ENCODE measurements at regions not wholly inside any gene's neighbourhood (a gene's known extent, or its start where the extent isn't known, plus 50 kb on each side); places are given as distances from the start of the nearest gene placed in this dataset.

DNA sequence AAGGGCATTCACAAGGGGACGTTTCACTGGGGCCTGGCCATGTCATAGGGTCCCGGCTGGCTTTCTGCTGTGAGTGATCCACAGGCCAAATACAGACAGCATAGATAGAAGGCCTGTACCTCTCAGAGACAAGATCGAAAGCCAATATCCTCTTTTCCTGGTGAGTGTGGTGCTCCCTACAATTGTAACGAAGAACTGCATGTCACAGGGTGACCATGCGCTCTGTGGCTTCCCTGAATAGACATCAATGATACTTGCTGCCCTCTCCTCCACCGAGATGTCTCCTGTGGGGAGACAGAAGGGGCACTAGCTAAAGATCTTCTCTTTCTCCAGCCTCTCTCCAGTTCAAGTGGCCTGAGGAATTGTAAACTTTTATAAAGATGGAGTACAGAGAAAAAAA, 226.1 kb upstream of the POU2AF2 start:
- DNase-seq = no peak

DNA sequence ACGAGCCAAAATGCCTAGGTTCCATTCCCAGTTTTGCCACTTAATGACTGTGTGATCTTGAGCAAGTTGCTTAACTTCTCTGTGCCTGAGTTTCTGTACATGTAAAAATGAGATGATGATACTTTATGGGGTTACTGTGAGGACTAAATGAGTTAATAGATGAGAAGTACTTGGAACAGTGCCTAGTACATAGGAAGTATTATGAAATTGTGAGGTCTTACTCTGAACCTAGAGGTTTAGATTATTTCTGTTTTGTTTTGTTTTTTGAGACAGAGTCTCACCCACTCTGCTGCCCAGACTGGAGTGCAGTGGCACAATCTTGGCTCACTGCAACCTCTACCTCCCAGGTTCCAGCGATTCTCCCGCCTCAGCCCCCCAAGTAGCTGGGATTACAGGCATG, 227.0 kb upstream of the POU2AF2 start:
- DNase-seq = no peak

DNA sequence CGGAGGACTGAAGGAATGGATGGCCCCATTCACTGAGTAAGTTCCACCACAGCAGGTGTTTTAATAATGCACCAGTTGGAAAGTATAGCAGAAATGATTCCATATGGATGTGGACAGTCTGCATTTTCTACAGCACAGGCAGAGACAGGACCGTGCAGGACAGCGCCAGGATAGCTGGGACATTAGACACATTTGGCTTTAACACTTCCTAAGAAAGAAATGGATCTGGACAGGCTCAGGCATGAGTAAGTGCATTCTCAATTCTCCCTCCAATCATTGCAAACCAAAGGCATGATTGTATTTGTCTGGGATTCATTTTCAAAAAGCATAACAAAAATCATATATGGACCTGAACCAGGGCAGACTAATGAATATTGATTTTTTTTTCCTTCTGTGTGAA, 233.0 kb upstream of the POU2AF2 start:
- no peak for DNase-seq

DNA sequence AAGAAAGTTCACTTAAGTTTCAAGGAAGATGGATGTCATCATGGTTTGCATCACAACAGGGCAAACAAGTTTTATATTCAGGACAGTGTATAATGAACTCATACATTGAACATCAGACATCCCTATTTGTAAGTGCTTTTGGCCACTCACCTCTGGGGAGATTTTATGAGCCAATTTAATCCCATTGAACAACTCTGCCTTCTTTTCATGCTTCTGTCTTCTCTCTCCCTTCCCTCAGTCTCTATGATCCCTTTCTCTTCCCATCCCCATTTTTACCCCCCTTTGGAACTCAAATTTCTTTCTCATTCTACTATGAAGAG, 234.3 kb upstream of the POU2AF2 start:
- DNase-seq = no peak

DNA sequence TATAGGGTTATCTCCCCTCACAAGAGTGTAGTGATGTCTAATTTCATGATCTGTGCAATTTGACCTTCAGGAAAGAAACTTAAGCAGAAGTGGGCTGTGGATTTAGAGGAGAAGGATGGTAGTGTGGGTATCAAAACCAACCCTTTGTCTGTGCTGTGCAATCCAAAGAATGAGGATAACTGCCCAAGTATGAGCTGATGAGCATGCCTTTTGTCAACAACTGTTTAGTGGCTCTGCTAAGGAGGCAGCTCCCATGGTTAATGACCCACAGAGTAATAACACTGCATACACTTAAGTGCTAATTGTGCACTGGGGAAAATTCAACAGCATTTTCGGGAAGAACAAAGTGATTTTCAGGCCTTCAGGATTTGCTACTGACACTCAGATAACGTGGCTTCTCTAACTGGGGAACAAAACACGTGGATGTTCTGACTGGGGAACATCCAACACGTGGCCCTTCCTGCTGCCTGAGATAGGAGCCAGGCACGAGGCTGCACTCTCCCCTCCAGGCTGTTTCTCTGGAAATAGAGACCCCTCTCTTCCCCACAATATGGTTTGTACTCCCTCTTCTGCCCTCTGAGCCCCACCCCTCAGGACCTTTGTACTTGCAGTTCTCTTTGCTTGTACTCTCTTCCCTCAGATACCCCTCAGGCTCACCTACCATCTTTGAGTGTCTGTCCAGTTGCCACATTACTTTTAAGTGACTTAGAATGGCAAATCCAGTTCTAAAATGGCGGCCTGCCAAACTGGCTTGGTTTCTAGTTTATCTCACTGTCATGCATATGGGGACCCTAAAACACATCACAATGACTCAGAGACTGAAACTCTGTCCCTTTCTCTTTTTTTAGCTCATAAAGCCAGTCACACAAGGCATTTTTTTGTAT, 234.9 kb upstream of the POU2AF2 start:
- no peak for DNase-seq

DNA sequence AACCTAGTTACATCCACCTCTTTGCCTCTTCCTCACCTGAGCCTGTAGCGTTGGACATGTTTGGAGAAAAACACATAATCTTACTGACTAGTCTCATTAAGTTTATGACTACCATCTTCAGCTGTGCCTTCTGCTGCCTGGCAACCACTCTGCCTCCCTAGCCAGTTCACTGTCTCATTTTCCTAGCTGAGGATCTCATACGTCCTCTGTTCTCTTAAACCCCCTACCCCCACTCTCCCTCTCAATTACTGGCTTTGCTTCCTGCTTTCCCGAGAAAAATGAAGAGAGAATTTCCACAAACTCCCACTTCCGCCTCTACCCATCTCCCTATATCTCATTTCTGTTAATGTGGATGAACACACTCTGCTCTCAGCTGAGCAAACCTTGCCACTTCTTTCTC, 239.3 kb upstream of the POU2AF2 start:
- DNase-seq = no peak

DNA sequence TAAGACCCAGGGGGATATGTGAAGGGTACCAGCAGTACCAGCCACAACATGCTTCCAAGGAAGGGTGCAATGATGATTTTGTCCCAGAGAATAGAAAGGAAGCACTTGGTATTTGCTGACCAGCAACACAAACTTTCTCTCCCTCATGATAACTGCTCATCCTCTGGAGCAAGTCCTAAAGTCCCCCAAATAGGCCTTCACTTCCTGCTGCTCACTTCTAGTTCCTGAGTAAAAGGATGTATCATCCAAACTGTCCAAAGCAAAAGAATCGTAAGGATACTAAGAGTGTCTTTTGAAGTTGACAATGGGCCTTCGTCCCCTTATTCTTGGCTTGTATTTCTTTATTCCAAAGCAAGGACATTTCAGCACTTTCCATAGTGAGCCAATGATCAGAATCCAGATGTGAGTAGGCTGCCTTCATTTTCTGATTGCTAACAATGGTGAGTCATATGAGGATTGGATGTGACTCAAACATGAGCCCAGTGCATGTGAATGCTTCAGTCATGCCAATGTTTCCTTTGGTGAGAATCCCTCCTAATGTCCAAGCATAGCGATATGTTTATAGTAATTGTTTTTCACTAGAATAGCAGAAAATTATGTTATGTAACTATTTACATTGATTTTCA, 243.4 kb upstream of the POU2AF2 start:
- no peak for DNase-seq

DNA sequence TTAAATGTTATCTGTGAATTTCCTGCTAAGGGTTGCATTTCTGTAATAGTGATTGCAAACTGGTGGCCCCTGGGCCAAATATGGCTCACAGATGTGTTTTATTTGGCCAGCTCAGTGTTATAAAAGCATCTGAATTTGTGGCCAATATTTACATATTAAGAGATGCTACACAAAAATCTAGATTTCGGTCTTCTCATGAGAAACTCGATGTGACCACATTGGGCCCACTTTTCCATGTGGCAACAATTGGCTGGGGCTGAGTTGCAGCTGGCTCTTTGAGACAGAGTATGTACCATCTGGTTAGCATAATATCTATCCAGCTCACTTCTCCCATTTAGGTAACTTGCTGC, 244.5 kb upstream of the POU2AF2 start:
- DNase-seq = no peak

DNA sequence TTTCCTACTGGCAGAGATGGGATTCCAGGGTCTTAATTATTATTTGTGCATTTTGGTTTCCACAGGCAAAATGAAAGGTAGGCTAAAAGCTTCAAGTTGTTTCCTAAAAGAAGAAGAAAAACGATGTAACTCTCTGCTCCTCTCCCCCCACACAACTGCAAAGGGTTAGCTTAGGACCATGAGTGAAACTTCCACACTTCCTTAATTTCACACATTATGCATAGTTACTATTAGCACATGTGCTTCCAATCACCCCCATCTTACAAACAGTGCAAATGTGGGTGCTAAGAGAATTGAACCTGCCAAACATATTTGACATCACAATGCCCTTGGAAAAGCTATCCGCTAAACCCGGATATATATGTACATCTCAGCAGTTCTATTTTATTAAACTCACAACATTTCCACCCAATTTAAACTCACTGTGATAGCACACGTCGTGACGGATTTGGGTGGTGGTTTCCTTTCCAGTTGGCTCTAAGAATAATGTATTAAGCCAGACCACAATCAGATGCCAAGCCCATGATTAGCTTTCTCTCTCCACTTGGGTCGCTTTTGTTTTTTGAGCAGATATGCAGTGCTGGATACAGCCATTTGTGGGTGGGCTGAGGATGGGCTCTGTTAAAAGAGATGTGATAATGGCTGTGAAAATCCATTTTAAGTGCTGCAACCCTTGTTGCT, 245.0 kb upstream of the POU2AF2 start:
- DNase-seq = no peak

DNA sequence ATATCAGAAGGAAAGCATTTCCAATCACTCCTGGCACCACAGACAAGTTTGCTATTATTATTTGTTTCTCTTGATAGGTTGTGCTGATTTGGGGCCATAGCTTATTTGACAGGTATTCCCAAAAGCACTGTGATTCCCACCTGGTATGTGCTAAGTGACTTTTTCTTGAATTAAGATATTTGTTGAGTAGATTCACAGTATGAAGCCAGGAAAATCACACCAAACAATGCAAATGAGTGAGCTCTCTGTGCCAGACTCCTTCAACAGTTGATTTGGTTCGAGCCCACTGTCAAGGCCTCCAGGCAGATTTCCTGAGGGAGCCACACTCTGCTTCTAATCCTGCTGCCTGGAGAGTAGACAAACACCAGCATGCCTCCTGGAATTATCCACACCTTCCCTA, 253.0 kb upstream of the POU2AF2 start:
- DNase-seq = no peak

DNA sequence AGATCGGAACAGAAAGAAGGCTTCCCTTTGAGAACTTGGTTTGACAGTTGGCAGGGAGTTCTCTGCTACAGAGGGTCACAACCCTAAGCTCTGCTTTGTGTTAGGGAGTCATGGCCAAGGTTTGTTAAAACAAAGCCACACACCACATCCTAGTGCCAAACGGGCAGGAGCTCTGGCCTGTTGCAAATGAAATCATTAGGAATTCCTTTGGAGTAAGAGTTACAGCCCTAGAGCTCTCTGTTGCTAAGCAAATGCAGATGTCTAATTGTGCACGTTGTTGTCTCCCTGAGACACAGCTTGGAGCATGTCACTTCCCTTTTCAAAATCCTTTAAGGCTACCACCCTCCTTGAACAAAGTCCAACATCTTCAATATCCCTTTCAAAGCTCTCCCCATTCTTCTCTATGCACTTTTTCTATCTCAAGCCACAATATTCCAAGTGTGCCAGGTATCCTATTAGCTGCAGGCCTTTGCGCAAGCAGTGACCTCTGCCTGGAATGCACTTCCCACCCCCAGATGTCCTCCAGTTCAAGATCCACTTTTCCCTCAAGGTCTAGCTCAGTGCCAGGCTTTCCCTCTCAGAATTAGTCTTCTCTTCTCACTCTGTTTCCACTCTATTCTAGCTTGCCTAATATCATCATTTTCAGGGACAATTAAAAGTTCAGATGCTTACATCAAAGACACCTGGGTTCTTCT, 253.7 kb upstream of the POU2AF2 start:
- DNase-seq = no peak

DNA sequence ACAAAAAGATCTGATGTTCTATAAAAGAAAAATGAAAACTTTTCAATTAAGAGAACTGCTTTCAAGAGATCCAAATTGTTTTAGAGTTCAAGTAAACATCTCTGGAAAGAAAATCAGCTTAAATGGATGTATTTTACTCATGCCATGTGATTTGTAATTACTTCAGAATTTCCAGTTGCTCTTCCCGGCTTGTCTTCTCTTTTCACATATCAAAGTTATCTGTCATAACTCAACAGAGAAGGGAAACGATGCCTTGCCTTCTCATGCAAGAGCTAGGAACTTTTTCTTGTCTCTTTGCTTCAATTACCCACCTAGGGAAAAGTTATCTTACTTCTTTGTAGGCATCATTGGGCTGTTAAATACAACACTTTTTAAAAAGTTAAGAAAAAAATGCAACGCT, 255.2 kb upstream of the POU2AF2 start:
- no peak for DNase-seq

DNA sequence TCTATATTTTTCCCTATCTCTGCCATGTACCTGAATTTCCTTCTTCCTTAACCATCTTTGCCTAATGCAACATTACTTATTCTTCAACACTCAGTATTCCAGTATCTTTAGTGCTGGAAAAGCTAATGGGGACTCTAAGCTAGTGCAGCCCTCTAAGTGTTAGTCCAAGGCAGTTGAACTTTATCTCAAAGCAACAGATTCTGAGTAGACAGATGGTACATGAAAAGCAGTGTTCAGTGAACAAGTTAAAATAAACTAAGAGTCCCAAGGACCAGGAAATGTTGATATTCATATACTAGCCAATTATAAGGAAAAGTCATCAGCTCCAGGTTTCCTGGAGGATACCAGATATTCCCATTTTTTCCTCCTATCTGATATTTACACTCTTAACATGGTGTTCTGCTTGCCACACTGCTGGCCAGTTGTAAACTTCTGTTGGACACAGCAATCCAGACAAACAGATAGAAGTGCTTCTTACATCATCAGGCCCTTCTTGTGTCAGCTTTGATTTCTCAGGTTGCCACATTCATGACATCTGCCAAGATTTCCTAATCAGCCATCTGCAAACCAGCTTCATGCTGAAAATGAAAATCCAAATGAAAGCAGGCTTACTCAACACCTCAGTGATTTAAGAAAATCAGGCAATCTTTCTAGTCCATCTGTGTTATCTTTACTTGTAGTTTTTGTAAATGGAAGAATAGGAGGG, 255.9 kb upstream of the POU2AF2 start:
- no peak for DNase-seq

DNA sequence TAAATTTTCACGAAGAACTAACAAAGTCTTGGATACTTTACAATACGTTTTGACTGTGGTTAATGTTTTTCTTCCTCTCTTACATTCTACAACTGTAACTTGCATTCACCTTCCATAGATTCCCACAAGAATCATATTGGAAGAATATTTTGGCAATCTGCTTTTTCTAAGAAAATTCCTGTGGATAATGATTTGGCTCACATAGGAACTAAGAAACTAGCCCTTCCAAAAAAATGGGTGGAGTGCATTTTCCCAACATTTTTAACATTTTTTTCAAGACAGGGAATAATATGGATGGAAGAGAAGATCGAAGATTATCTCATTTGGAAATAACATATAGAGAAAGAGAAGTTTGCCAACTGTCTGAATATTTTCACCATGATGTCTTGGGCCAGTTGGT, 256.9 kb upstream of the POU2AF2 start:
- no peak for DNase-seq

DNA sequence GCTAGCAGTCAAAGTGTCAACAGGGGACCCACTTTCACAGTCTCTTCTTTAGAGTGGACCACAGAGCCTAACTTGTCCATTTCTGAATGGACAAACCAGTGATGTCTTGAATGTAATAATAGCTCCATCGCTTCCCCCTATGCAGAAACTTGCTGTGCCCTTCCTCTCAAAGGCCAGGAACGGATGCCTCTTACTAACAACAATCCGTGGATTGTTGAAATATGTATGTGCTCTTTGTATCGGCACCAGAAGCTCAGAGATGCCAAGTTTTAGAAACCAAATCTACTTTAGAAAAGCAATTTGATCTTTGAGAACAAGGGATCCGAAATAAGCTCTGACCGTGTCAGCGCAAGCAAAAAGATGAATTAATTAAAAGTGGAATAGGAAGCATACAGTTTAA, 259.5 kb upstream of the POU2AF2 start:
- no peak for DNase-seq

DNA sequence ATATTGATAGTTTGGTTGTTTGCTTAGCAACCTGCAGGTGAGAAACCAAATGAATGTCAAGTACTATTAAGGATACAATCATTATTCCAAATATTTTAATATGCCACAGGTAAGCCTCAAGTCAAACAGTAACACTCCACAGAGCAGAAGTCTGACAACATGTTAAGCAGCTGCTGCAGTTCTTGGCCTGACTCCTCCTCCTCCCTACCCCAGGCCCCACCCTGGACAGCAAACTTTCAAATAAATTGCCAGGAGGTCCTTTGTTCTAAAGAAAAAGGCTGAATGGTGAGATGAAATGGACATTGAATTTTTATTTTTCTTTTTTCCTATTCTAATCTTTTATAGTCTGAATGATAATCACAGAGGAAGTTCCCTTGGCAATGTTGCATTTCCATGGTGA, 260.0 kb upstream of the POU2AF2 start:
- DNase-seq = no peak

DNA sequence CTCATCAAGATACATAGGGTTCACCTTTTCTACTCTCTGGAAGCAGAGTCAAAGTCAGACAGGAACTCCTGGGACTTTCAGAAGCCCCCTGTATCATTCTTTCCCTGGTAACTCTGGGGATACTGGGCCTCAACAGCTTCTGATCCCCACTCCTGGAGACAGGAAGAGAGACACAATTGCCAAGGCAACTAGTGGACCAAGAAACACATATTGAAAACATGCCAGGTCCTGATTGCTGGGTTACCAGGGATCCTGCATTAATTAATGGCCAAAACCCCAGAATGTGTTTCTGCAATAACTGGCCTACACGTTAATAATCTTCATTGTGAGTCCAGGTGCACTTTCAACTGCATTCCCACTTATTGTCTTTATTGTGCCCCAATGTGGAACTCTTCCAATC, 260.8 kb upstream of the POU2AF2 start:
- DNase-seq = no peak

DNA sequence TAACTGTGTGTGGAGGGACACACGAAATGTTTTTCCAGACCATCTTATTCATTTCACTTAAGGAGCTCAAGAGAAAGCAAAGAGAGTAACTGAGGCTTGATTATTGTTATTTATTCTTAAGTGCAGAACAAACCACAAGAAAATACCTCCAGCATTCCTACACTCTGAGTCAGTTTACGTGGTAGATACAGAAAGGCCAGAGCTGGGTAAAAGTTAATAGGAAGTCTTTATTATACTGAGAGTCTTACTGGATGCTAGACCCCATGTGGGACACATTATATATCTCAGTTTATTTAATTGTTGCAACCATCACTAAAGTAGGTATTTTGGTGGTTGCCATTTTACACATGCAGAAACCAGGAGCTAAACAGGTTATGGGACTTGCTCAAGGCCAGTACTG, 261.4 kb upstream of the POU2AF2 start:
- no peak for DNase-seq

DNA sequence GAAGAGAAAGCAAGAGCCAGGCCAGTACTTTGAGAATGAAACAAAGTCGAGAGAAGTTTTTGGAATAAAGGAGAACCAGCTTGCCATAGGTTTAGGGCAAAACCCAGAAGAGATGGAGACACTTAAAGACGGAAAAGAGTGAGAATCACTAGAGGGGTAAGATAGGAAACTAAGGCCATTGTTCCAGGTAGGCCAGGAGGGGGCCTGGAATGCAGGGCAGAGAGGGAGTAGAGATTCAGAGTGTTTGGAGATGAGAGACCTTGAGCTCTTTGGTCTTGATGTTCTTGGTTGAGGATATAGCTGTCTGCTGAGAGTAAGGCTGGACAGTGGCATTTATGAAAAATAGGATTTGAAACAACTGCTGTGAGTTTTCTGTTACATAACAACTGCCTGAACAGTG, 263.3 kb upstream of the POU2AF2 start:
- DNase-seq = no peak

DNA sequence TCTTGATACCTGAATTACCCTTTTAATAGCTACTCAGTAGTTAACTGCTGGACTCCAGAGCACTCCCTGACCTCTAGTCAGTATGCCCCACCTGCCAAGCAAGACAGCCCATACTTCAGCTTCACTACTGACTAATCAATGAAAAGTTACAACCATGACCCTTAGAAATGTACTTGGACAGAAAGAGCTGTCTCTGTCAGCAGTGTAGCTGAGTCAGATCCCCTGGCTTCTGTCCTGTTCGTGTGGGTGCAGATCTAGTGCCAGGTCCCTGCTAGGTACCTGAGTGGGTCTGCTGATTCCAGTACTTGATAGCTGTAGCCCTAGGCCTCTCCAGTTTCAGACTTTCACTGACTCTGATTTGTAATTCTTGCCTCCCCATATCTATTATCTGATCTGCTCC, 265.8 kb upstream of the POU2AF2 start:
- DNase-seq = no peak

DNA sequence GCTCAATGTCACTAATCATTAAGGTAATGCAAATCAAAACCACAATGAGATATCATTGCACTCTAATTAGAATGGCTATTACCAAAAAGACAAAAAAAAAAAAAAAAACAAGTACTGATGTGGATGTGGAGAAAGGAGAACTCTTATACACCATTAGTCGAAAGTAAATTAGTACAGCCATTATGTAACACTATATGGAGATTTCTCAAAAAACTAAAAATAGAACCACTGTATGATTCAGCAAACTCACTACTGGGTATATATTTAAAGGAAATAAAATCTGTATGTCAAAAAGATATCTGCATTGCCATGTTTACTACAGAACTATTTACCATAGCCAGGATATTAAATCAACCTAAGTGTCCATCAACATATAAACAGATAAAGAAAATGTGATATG, 265.4 kb upstream of the ARHGAP20 start:
- no peak for DNase-seq

DNA sequence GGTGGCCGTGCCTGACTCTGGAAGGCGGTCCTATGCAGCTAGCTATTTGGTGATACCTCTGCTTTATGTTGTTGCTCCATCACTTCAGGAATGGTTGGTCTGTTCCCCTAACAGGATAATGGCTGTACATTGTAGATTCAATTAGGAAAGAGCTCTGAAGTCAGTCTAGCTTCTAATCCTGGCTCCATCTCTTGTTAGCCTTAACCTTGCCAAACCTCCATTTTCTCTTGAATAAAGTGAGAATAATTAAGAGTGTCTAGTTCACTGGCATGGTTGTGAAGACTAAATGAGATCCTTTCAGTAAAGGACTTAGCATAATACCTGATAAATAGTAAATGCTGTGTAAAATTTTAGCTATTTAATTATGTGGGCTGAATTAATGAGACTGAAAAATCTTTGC, 262.5 kb upstream of the ARHGAP20 start:
- DNase-seq = no peak

DNA sequence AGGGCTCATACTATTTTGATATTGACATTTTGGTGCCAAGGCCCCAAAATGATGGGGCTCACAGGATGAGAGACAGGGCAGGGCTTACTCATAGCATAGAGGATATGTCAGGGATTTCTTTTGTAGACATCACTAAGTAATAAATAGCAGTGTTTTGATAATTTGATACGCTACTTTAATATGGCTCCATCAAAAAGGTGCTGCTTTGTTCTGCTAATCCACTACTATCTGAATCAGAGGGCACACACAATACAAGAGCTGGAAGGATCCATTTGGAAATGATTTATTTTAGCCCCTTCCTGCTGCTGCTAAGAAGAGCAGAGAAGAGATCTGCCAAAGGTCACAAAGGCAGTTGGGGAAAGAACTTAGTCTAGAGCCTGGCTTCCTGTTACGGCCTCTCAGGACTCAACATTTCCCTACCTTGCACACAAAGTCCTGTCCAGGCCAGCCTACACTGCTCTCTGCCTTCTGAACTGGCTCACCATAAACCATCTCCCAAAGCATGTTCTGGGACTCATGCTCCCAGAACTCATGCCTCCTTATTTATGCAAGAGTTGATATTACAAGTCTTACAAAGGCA, 261.3 kb upstream of the ARHGAP20 start:
- no peak for DNase-seq

Data from NCI-H345 (cell line).